ENCODE measurements at regions not wholly inside any gene's neighbourhood (a gene's known extent, or its start where the extent isn't known, plus 50 kb on each side); places are given as distances from the start of the nearest gene placed in this dataset.

GRCh38 chr2:206863196-206863595, 76.1 kb upstream of the CPO start:
- Mint-ChIP-seq H3K27ac (ENCODE audit: unreplicated experiment) (no peak overlapping the region), H3K4me1 (ENCODE audit: low read depth) (no peaks in the 10 kb centered on the region), H3K27me3 (ENCODE audit: low read depth) (no peaks in the 10 kb centered on the region), H3K9me3 (ENCODE audit: low read depth) (no peaks in the 10 kb centered on the region), H3K4me3 (ENCODE audit: unreplicated experiment) (no peak overlapping the region), H3K36me3 (ENCODE audit: low read depth) (peaks cover 4% of the 10 kb centered on the region)
- TF ChIP-seq CTCF (IDR thresholded peaks at IDR 0.05), result no peak
- DNase-seq (ENCODE audit: low spot score), result no peak

- H3K9me3 Mint-ChIP-seq (ENCODE audit: low read depth), result no peaks in the 10 kb centered on the region
- no peak overlapping the region for H3K27ac Mint-ChIP-seq (ENCODE audit: unreplicated experiment)
- no peak overlapping the region for H3K4me3 Mint-ChIP-seq (ENCODE audit: unreplicated experiment)
- no peak for TF ChIP-seq CTCF (IDR thresholded peaks at IDR 0.05)
- H3K36me3 Mint-ChIP-seq (ENCODE audit: low read depth), result peaks cover 4% of the 10 kb centered on the region
- H3K4me1 Mint-ChIP-seq (ENCODE audit: low read depth), result no peaks in the 10 kb centered on the region
- H3K27me3 Mint-ChIP-seq (ENCODE audit: low read depth), result no peaks in the 10 kb centered on the region
- no peak for DNase-seq (ENCODE audit: low spot score)
These were observed 75.6 kb upstream of the CPO start for GRCh38 chr2:206863716-206864115.

- DNase-seq (ENCODE audit: low spot score), result no peak
- H3K4me1 Mint-ChIP-seq (ENCODE audit: low read depth), result no peaks in the 10 kb centered on the region
- H3K27me3 Mint-ChIP-seq (ENCODE audit: low read depth), result no peaks in the 10 kb centered on the region
- no peaks in the 10 kb centered on the region for H3K9me3 Mint-ChIP-seq (ENCODE audit: low read depth)
- H3K27ac Mint-ChIP-seq (ENCODE audit: unreplicated experiment), result no peak overlapping the region
- TF ChIP-seq CTCF (IDR thresholded peaks at IDR 0.05), result no peak
- no peak overlapping the region for H3K4me3 Mint-ChIP-seq (ENCODE audit: unreplicated experiment)
- H3K36me3 Mint-ChIP-seq (ENCODE audit: low read depth), result peaks cover 4% of the 10 kb centered on the region
These were observed 72.3 kb upstream of the CPO start for GRCh38 chr2:206867006-206867405.

GRCh38 chr2:206869824-206870495, 69.4 kb upstream of the CPO start:
- no peaks in the 10 kb centered on the region for H3K27me3 Mint-ChIP-seq (ENCODE audit: low read depth)
- H3K4me1 Mint-ChIP-seq (ENCODE audit: low read depth), result no peaks in the 10 kb centered on the region
- DNase-seq (ENCODE audit: low spot score), result no peak
- no peaks in the 10 kb centered on the region for H3K9me3 Mint-ChIP-seq (ENCODE audit: low read depth)
- no peak for TF ChIP-seq CTCF (IDR thresholded peaks at IDR 0.05)
- H3K4me3 Mint-ChIP-seq (ENCODE audit: unreplicated experiment), result no peak overlapping the region
- H3K36me3 Mint-ChIP-seq (ENCODE audit: low read depth), result peaks cover 6% of the 10 kb centered on the region
- no peak overlapping the region for H3K27ac Mint-ChIP-seq (ENCODE audit: unreplicated experiment)

- Mint-ChIP-seq H3K36me3 (ENCODE audit: low read depth) (peaks cover 1% of the 10 kb centered on the region), H3K4me3 (ENCODE audit: unreplicated experiment) (no peak overlapping the region), H3K9me3 (ENCODE audit: low read depth) (no peaks in the 10 kb centered on the region), H3K4me1 (ENCODE audit: low read depth) (no peaks in the 10 kb centered on the region), H3K27me3 (ENCODE audit: low read depth) (no peaks in the 10 kb centered on the region), H3K27ac (ENCODE audit: unreplicated experiment) (no peak overlapping the region)
- no peak for DNase-seq (ENCODE audit: low spot score)
- TF ChIP-seq CTCF (IDR thresholded peaks at IDR 0.05), result no peak
These were observed 65.9 kb upstream of the CPO start for GRCh38 chr2:206873423-206873822.

All from chondrocyte (in vitro differentiated cells).